H1 (cell line): ENCODE measurements at regions not wholly inside any gene's neighbourhood (a gene's known extent, or its start where the extent isn't known, plus 50 kb on each side); places are given as distances from the start of the nearest gene placed in this dataset.
A peak's percentile ranks its signal among the peaks of the same experiment; 100 is the strongest.
"Not testable (repeated sequence)": the region's sequence is repeated elsewhere in the genome, so short reads cannot be mapped to it uniquely, and the experiment has no call there.

Source experiments
- CTCF ChIA-PET: fragments of 300-600 bp; sonication (Branson Sonifier 250); formaldehyde crosslinking; loops from one replicate; lab custom pipeline; 2021; ENCODE audit not compliant: partially characterized antibody; lab: Charles Lee
- POLR2A ChIA-PET: fragments of 300-600 bp; sonication (Branson Sonifier 250); formaldehyde crosslinking; loops from one replicate; lab custom pipeline; 2021; ENCODE audit warnings: inconsistent platforms; ENCODE audit not compliant: partially characterized antibody; lab: Charles Lee
- DNase-seq, 2 experiments: peaks; one replicate each; pipeline versions ENCODE4 v3.0.0 to v3.0.0-alpha.2; 2010 to 2022; ENCODE audit warnings: low spot score in 2 of 2, low read depth in 1 of 2, mixed read lengths in 1 of 2
- FAIRE-seq: peaks from 2 replicates; lab custom pipeline; 2011; peaks lifted over from hg19 to GRCh38; lab: Jason Lieb, UNC
- H2AFZ ChIP-seq: 2 replicates; pipeline ENCODE4 v1.8.1; 2012; ENCODE audit warnings: low read length, inconsistent platforms
- H2AK5ac ChIP-seq: 2 replicates; pipeline ENCODE4 v1.6.1; 2013; ENCODE audit warnings: low read depth, low read length
- H2BK120ac ChIP-seq: replicated peaks from 2 replicates; pipeline ENCODE3; 2013; ENCODE audit warnings: low read depth, low read length, inconsistent platforms
- H2BK12ac ChIP-seq: 2 replicates; pipeline ENCODE4 v1.6.1; 2013; ENCODE audit warnings: low read depth, low read length
- H2BK15ac ChIP-seq: 2 replicates; pipeline ENCODE4 v1.6.1; 2013; ENCODE audit warnings: low read length
- H2BK20ac ChIP-seq: 2 replicates; pipeline ENCODE4 v1.6.1; 2013; ENCODE audit warnings: low read length
- H2BK5ac ChIP-seq: 2 replicates; pipeline ENCODE4 v1.6.1; 2013; ENCODE audit warnings: low read depth, low read length
- H3K14ac ChIP-seq: 2 replicates; pipeline ENCODE4 v1.6.1; 2013; ENCODE audit warnings: inconsistent platforms; ENCODE audit not compliant: insufficient read length
- H3K18ac ChIP-seq: 2 replicates; pipeline ENCODE4 v1.6.1; 2013; ENCODE audit warnings: low read length; ENCODE audit errors: extremely low read depth
- H3K23ac ChIP-seq: 2 replicates; pipeline ENCODE4 v1.6.1; 2013; ENCODE audit warnings: inconsistent platforms; ENCODE audit not compliant: insufficient read length
- H3K23me2 ChIP-seq: 2 replicates; pipeline ENCODE4 v1.6.1; 2013; ENCODE audit warnings: low read depth, low read length
- H3K27ac ChIP-seq: 2 replicates; pipeline ENCODE4 v1.6.1; 2011; ENCODE audit warnings: low read depth, low read length, inconsistent platforms
- H3K27me3 ChIP-seq, 4 experiments: replicated peaks in 1 of 4; 1 replicate in 1 of 4; 2 replicates in 3 of 4; pipeline versions ENCODE4 v1.6.1 to v1.8.1; 2011 to 2013; ENCODE audit warnings: low read length in 3 of 4, mild to moderate bottlenecking in 3 of 4, inconsistent platforms in 2 of 4, mixed read lengths in 2 of 4, moderate library complexity in 1 of 4; ENCODE audit not compliant: control insufficient read depth in 3 of 4, insufficient read depth in 3 of 4; ENCODE audit errors: extremely low read depth in 1 of 4
- H3K36me3 ChIP-seq, 4 experiments: 2 replicates each; pipeline versions ENCODE4 v1.6.1 to v1.8.1; 2011 to 2013; ENCODE audit warnings: mild to moderate bottlenecking in 4 of 4, low read length in 3 of 4, moderate library complexity in 2 of 4, control low read depth in 1 of 4, inconsistent platforms in 1 of 4; ENCODE audit not compliant: insufficient read depth in 4 of 4, control insufficient read depth in 2 of 4
- H3K4ac ChIP-seq: replicated peaks from 2 replicates; pipeline ENCODE3; 2013; ENCODE audit warnings: low read length, low read depth, mixed read lengths, inconsistent platforms; ENCODE audit not compliant: insufficient read length
- H3K4me1 ChIP-seq, 4 experiments: replicated peaks in 1 of 4; 1 replicate in 1 of 4; 2 replicates in 3 of 4; pipeline versions ENCODE4 v1.6.1 to v1.8.1; 2011 to 2013; ENCODE audit warnings: low read length in 3 of 4, inconsistent platforms in 2 of 4, mixed read lengths in 1 of 4; ENCODE audit not compliant: insufficient read depth in 4 of 4, control insufficient read depth in 3 of 4
- H3K4me2 ChIP-seq, 2 experiments: 2 replicates each; pipeline versions ENCODE4 v1.6.1 to v1.8.1; 2011 to 2013; ENCODE audit warnings: low read depth in 2 of 2, low read length in 2 of 2, control low read depth in 1 of 2, inconsistent platforms in 1 of 2, mild to moderate bottlenecking in 1 of 2; ENCODE audit not compliant: insufficient read depth in 1 of 2
- H3K4me3 ChIP-seq, 4 experiments: fragments of 200-600, 300-600 bp in 1 of 4; sonication (generic), shearing (Covaris generic), sonication (Bioruptor Twin) in 1 of 4; 2 replicates each; pipeline versions ENCODE4 v1.5.1 to v1.8.1; 2011 to 2016; ENCODE audit warnings: low read length in 4 of 4, low read depth in 3 of 4, control low read depth in 2 of 4, inconsistent platforms in 2 of 4, mild to moderate bottlenecking in 2 of 4, mixed read lengths in 1 of 4, moderate library complexity in 1 of 4; ENCODE audit not compliant: insufficient read depth in 2 of 4; ENCODE audit errors: extremely low read depth in 1 of 4
- H3K56ac ChIP-seq: replicated peaks from 2 replicates; pipeline ENCODE3; 2013; ENCODE audit warnings: low read depth, mild to moderate bottlenecking, mixed read lengths, low read length, inconsistent platforms; ENCODE audit not compliant: insufficient read length
- H3K79me1 ChIP-seq: 2 replicates; pipeline ENCODE4 v1.6.1; 2013; ENCODE audit warnings: low read depth, low read length, control low read depth
- H3K79me2 ChIP-seq, 2 experiments: 2 replicates each; pipeline versions ENCODE4 v1.6.1 to v1.8.1; 2012 to 2013; ENCODE audit warnings: low read length in 2 of 2, mild to moderate bottlenecking in 2 of 2, inconsistent platforms in 1 of 2; ENCODE audit not compliant: insufficient read depth in 2 of 2, control insufficient read depth in 1 of 2
- H3K9ac ChIP-seq, 4 experiments: replicated peaks in 1 of 4; 1 replicate in 1 of 4; 2 replicates in 3 of 4; pipeline versions ENCODE4 v1.6.1 to v1.8.1; 2011 to 2013; ENCODE audit warnings: low read depth in 3 of 4, low read length in 3 of 4, control low read depth in 2 of 4, mild to moderate bottlenecking in 2 of 4, moderate library complexity in 2 of 4, inconsistent platforms in 1 of 4; ENCODE audit errors: extremely low read depth in 1 of 4
- H3K9me3 ChIP-seq, 2 experiments: 2 replicates each; pipeline versions ENCODE4 v1.6.1 to v1.8.1; 2012 to 2013; ENCODE audit warnings: mild to moderate bottlenecking in 2 of 2, moderate library complexity in 2 of 2, control low read depth in 1 of 2, inconsistent platforms in 1 of 2, low read depth in 1 of 2, low read length in 1 of 2, mixed read lengths in 1 of 2; ENCODE audit not compliant: insufficient read depth in 2 of 2
- H4K20me1 ChIP-seq, 2 experiments: replicated peaks in 1 of 2; 2 replicates each; pipeline versions ENCODE3 to v1.8.1; 2011 to 2013; ENCODE audit warnings: inconsistent platforms in 2 of 2, low read length in 2 of 2, mild to moderate bottlenecking in 1 of 2; ENCODE audit not compliant: insufficient read depth in 2 of 2, control insufficient read depth in 1 of 2
- H4K5ac ChIP-seq: 2 replicates; pipeline ENCODE4 v1.6.1; 2013; ENCODE audit warnings: low read length, low read depth, mixed read lengths, inconsistent platforms; ENCODE audit not compliant: insufficient read length
- H4K8ac ChIP-seq: 2 replicates; pipeline ENCODE4 v1.8.0; 2013; ENCODE audit warnings: mild to moderate bottlenecking, moderate library complexity, low read length, inconsistent platforms; ENCODE audit not compliant: insufficient read depth; ENCODE audit errors: extremely low read depth
- H4K91ac ChIP-seq: replicated peaks from 2 replicates; pipeline ENCODE3; 2013; ENCODE audit warnings: low read length, mixed read lengths, inconsistent platforms; ENCODE audit not compliant: insufficient read length
- RAD21 ChIP-seq, 2 experiments: IDR thresholded peaks in 1 of 2; conservative IDR thresholded peaks in 1 of 2; 2 replicates each; pipeline ENCODE4 v1.6.1; 2011; ENCODE audit warnings: low read depth in 2 of 2, low read length in 2 of 2, improper control_type of control experiment in 1 of 2, inconsistent platforms in 1 of 2, mild to moderate bottlenecking in 1 of 2, moderate library complexity in 1 of 2
- WGBS, 2 experiments: shearing (Covaris generic) in 1 of 2; methylation state at CpG; one replicate each; pipeline versions ENCODE4 v1.1.6 to v1.1.7; 2013 to 2015; ENCODE audit warnings: low lambda C conversion rate in 2 of 2, mixed read lengths in 2 of 2, inconsistent platforms in 1 of 2, low coverage in 1 of 2, missing lambda C conversion rate in 1 of 2; ENCODE audit not compliant: insufficient replicate concordance in 2 of 2, insufficient coverage in 1 of 2, insufficient read length in 1 of 2; ENCODE audit errors: extremely low coverage in 1 of 2, missing lambda C conversion rate in 1 of 2; 5-methylcytosine and 5-hydroxymethylcytosine counted together
- TF ChIP-seq, protein P1 (sequence below), 3 experiments: IDR thresholded peaks; 1 replicate in 2 of 3; 2 replicates in 1 of 3; pipeline versions ENCODE4 v1.5.1 to v1.6.1; 2011; ENCODE audit warnings: low read length in 3 of 3, mild to moderate bottlenecking in 3 of 3, inconsistent platforms in 2 of 3, low read depth in 1 of 3, moderate library complexity in 1 of 3; ENCODE audit not compliant: insufficient read depth in 1 of 3; ENCODE audit errors: control extremely low read depth in 1 of 3

DNA sequence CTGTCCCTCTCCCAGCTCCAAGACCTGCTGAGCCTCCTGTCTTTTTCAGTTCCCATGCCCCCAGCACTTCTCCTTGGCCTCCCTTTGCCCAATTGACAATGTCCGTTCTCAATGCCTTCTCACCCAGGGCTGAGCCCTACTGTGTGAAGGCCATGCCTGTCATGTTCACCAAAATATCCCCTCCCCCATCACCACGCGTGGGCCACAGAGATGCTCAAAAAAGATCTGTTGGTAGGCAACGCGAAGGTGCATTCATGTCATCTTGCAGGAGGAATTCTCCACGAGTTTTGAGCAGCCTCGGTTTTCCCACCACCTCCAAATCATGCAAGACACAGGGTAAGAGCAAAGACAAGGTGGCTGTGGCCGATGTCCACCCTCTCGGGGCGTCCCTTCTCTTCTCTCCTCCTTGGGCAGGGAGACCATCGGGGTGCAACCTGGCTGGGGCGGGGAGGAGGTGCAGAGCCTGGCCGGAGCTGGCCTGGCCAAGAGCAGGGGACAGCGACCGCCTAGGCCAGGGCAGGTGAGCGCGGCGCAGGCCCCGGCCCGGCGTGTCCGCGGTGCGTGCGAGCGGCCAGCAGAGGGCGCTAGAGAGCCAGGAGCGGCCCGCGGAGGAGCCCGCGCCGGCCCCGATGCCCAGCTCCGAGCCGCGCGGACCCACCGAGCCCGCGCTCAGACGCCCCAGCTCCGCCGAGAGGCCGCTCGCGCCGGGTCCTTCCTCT is 56.3 kb upstream of the KRTAP5-11 start:
- H3K56ac ChIP-seq, H4K5ac ChIP-seq, H2BK5ac ChIP-seq, H3K79me1 ChIP-seq, H3K23me2 ChIP-seq, H3K18ac ChIP-seq, H2BK120ac ChIP-seq, H2AK5ac ChIP-seq, H3K23ac ChIP-seq, H3K9ac ChIP-seq, H2BK12ac ChIP-seq, H2BK15ac ChIP-seq, H3K4me1 ChIP-seq, H4K20me1 ChIP-seq, H3K9me3 ChIP-seq, H2BK20ac ChIP-seq, FAIRE-seq, H4K91ac ChIP-seq, H3K4ac ChIP-seq, H3K36me3 ChIP-seq, H4K8ac ChIP-seq, POLR2A ChIA-PET, H2AFZ ChIP-seq, H3K14ac ChIP-seq, H3K79me2 ChIP-seq, H3K27ac ChIP-seq: not testable (repeated sequence)
- H3K4me2 ChIP-seq, result peak overlapping the region in 1 of 2 experiments; percentile 75; a peak in 3 of 4 replicates
- TF ChIP-seq, protein P1, sequence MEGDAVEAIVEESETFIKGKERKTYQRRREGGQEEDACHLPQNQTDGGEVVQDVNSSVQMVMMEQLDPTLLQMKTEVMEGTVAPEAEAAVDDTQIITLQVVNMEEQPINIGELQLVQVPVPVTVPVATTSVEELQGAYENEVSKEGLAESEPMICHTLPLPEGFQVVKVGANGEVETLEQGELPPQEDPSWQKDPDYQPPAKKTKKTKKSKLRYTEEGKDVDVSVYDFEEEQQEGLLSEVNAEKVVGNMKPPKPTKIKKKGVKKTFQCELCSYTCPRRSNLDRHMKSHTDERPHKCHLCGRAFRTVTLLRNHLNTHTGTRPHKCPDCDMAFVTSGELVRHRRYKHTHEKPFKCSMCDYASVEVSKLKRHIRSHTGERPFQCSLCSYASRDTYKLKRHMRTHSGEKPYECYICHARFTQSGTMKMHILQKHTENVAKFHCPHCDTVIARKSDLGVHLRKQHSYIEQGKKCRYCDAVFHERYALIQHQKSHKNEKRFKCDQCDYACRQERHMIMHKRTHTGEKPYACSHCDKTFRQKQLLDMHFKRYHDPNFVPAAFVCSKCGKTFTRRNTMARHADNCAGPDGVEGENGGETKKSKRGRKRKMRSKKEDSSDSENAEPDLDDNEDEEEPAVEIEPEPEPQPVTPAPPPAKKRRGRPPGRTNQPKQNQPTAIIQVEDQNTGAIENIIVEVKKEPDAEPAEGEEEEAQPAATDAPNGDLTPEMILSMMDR (IDR thresholded peaks at IDR 0.05; ENCODE audit: control extremely low read depth in 1 of 3, insufficient read depth in 1 of 3, low read depth in 1 of 3, low read length in 3 of 3), result peak; percentile 60 to 82 (median 70)
- TF ChIP-seq RAD21 (IDR thresholded peaks at IDR 0.05 in 1 of 2, conservative IDR thresholded peaks at IDR 0.05 in 1 of 2; ENCODE audit: low read depth in 2 of 2, low read length in 2 of 2), result peak; percentile 61 to 74
- 83% methylated on average over 6 of the region's 48 CpGs; no CpG with 5 or more reads in 1 of the 2 experiments for WGBS, 2 experiments
- H3K27me3 ChIP-seq, result peaks cover 7 to 13% (median 10%) of the 10 kb centered on the region in 4 experiments; a peak in 6 of 7 replicates
- peak overlapping the region in 2 of 4 experiments; percentile 30 to 52; a peak in 5 of 8 replicates for H3K4me3 ChIP-seq
- CTCF ChIA-PET, result interaction anchor here (0.9 kb wide), 1 partner anchor 13 kb away, joined by 3 read pairs; no protein-coding TSS in a partner anchor
- DNase-seq, result peak; percentile 5 to 92
